Esophagus squamous epithelium (tissue), 4 donors: ENCODE measurements at regions not wholly inside any gene's neighbourhood (a gene's known extent, or its start where the extent isn't known, plus 50 kb on each side); places are given as distances from the start of the nearest gene placed in this dataset.

Source experiments
- CTCF ChIP-seq, 6 experiments: fragments of 450-650 bp in 4 of 6; fragments of 200-600 bp in 2 of 6; sonication (generic) in 2 of 6; IDR thresholded peaks; one replicate each; pipeline ENCODE4 v1.5.1; 2016 to 2019; ENCODE audit warnings: antibody characterized with exemption in 6 of 6, mild to moderate bottlenecking in 4 of 6, moderate library complexity in 4 of 6
- POLR2A ChIP-seq, 4 donors: fragments of 450-650 bp; IDR thresholded peaks; one replicate each; pipeline ENCODE4 v1.6.1; 2017; ENCODE audit warnings: antibody characterized with exemption in 4 of 4, mild to moderate bottlenecking in 4 of 4, moderate library complexity in 3 of 4

- no peak for TF ChIP-seq CTCF (IDR thresholded peaks at IDR 0.05)
- TF ChIP-seq POLR2A (IDR thresholded peaks at IDR 0.05), result no peak
These were observed 119.5 kb upstream of the SNRPN start for GRCh38 chr15:24835301-24835700.
